ENCODE measurements at regions not wholly inside any gene's neighbourhood (a gene's known extent, or its start where the extent isn't known, plus 50 kb on each side); places are given as distances from the start of the nearest gene placed in this dataset.
A peak's percentile ranks its signal among the peaks of the same experiment; 100 is the strongest.

DNA sequence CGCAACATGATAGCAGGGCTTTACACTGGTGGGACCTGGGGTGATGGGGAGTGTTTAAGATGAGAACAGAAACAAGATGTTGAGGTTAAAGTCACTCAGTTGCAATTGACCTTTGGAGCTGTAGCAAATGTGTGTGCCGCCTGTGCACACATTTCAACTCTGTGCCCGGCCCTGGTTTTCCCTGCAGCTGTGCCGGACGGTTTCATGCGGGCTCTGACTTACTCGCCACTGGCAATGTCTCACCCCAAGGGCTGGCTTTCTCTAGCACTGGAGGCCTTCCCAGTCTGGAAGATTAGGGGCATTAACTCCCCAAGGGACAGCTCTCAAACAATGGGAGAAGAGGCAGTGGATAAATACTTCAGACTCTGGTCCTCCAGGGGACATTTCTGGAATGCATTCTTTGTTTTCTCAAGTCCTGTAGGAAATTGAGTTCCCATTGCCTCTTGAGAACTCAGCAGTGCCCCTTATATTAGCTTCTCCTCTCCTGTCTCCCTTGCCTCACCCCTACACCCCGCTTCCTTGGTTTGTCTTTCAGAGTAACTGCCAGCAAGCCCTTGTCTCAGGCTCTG lies 152.5 kb downstream of the EDEM1 start:
- 8% methylated on average over 7 of the region's 8 CpGs for WGBS (ENCODE audit: low lambda C conversion rate)
- Histone ChIP-seq H4K20me1 (ENCODE audit: insufficient read depth, low read length) (no peaks in the 10 kb centered on the region), H3K79me2 (ENCODE audit: insufficient read depth, low read length) (no peaks in the 10 kb centered on the region), H3K9ac (ENCODE audit: insufficient read depth, low read depth, low read length) (no peak overlapping the region), H3K4me3 (replicated peaks in 1 of 3; ENCODE audit: insufficient read depth in 1 of 3, low read depth in 2 of 3, low read length in 3 of 3) (no peak overlapping the region), H3K27me3 (ENCODE audit: control insufficient read depth in 1 of 2, insufficient read depth in 2 of 2, low read length in 2 of 2) (peaks cover 0 to 8% of the 10 kb centered on the region in 2 experiments; a peak in 2 of 5 replicates), H3K36me3 (replicated peaks in 1 of 2; ENCODE audit: control insufficient read depth in 1 of 2, insufficient read depth in 2 of 2, low read length in 2 of 2) (no peaks in the 10 kb centered on the region), H3K4me2 (ENCODE audit: low read depth, low read length) (no peak overlapping the region; the same call in 1 of the 2 replicates), H2AFZ (ENCODE audit: low read length) (no peak overlapping the region), H3K4me1 (ENCODE audit: insufficient read depth, low read length) (peaks cover 21% of the 10 kb centered on the region), H3K27ac (ENCODE audit: extremely low read length, insufficient read depth, low read length) (no peak overlapping the region), H3K9me3 (ENCODE audit: low read length) (no peaks in the 10 kb centered on the region)
- BruUV-seq (replicated peaks): no TSS peak
- FAIRE-seq: no peak
- no peak for DNase-seq (ENCODE audit: low spot score)
- TF ChIP-seq FOXM1 (CRISPR knock-in tag; IDR thresholded peaks at IDR 0.05): no peak
- no peak for TF ChIP-seq XBP1 (CRISPR knock-in tag; IDR thresholded peaks at IDR 0.05)
- TF ChIP-seq, protein P1, sequence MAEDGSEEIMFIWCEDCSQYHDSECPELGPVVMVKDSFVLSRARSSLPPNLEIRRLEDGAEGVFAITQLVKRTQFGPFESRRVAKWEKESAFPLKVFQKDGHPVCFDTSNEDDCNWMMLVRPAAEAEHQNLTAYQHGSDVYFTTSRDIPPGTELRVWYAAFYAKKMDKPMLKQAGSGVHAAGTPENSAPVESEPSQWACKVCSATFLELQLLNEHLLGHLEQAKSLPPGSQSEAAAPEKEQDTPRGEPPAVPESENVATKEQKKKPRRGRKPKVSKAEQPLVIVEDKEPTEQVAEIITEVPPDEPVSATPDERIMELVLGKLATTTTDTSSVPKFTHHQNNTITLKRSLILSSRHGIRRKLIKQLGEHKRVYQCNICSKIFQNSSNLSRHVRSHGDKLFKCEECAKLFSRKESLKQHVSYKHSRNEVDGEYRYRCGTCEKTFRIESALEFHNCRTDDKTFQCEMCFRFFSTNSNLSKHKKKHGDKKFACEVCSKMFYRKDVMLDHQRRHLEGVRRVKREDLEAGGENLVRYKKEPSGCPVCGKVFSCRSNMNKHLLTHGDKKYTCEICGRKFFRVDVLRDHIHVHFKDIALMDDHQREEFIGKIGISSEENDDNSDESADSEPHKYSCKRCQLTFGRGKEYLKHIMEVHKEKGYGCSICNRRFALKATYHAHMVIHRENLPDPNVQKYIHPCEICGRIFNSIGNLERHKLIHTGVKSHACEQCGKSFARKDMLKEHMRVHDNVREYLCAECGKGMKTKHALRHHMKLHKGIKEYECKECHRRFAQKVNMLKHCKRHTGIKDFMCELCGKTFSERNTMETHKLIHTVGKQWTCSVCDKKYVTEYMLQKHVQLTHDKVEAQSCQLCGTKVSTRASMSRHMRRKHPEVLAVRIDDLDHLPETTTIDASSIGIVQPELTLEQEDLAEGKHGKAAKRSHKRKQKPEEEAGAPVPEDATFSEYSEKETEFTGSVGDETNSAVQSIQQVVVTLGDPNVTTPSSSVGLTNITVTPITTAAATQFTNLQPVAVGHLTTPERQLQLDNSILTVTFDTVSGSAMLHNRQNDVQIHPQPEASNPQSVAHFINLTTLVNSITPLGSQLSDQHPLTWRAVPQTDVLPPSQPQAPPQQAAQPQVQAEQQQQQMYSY (CRISPR knock-in tag; IDR thresholded peaks at IDR 0.05): 0 out of 2 replicates have a peak, but pooled peaks have one; percentile 21
- TF ChIP-seq RXRB (CRISPR knock-in tag; IDR thresholded peaks at IDR 0.05; ENCODE audit: borderline replicate concordance): no peak
- ChIA-PET CTCF (ENCODE audit: low intra/inter-chr PET ratio, low total read pairs) (no interaction called here), POLR2A (no interaction called here)
- ATAC-seq: peak; percentile 85
- in situ Hi-C loops (cut with HindIII; ENCODE audit: extremely low pct_ligation_motif_present, low pct_unique_long_range_greater_than_20kb): no loop called here
- intact Hi-C loops (cut with micrococcal nuclease; ENCODE audit: unreplicated experiment): no loop called here

DNA sequence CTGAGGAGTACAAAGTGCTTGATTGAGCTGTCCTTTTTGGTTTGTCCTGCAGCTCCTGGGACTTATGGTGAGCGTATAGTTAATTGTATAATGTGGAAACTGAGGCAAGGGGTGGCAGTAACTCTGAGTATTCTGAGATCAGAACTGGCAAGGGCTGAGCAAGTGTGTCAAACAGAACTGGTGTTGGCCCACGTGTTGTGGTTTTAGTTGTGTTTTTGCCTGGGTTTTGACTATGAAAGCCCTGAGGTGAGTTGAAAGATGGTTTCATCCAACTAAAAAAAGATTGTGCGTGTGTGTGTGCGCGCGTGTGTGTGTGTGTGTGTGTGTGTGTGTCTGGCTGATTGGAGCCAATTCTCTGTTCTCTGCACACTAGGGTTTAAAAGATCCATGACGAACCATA lies 154.1 kb downstream of the EDEM1 start:
- Histone ChIP-seq H3K79me2 (ENCODE audit: insufficient read depth, low read length) (no peaks in the 10 kb centered on the region), H3K4me2 (ENCODE audit: low read depth, low read length) (no peak overlapping the region), H3K27ac (ENCODE audit: extremely low read length, insufficient read depth, low read length) (no peak overlapping the region), H3K27me3 (ENCODE audit: control insufficient read depth in 1 of 2, insufficient read depth in 2 of 2, low read length in 2 of 2) (peaks cover 0 to 8% of the 10 kb centered on the region in 2 experiments; a peak in 2 of 5 replicates), H3K9ac (ENCODE audit: insufficient read depth, low read depth, low read length) (no peak overlapping the region), H3K4me3 (replicated peaks in 1 of 3; ENCODE audit: insufficient read depth in 1 of 3, low read depth in 2 of 3, low read length in 3 of 3) (no peak overlapping the region), H2AFZ (ENCODE audit: low read length) (no peak overlapping the region), H3K36me3 (replicated peaks in 1 of 2; ENCODE audit: control insufficient read depth in 1 of 2, insufficient read depth in 2 of 2, low read length in 2 of 2) (no peaks in the 10 kb centered on the region), H3K4me1 (ENCODE audit: insufficient read depth, low read length) (peaks cover 21% of the 10 kb centered on the region), H3K9me3 (ENCODE audit: low read length) (no peaks in the 10 kb centered on the region), H4K20me1 (ENCODE audit: insufficient read depth, low read length) (no peaks in the 10 kb centered on the region)
- in situ Hi-C loops (cut with HindIII; ENCODE audit: extremely low pct_ligation_motif_present, low pct_unique_long_range_greater_than_20kb) (no loop called here), intact Hi-C loops (cut with micrococcal nuclease; ENCODE audit: unreplicated experiment) (no loop called here)
- ChIA-PET CTCF (ENCODE audit: low intra/inter-chr PET ratio, low total read pairs) (no interaction called here), POLR2A (no interaction called here)
- ATAC-seq: no peak
- TF ChIP-seq KDM1A (CRISPR knock-in tag; IDR thresholded peaks at IDR 0.05): no peak
- no peak for TF ChIP-seq NFE2L1 (CRISPR knock-in tag; IDR thresholded peaks at IDR 0.05; ENCODE audit: borderline replicate concordance)
- no peak for TF ChIP-seq AHR (CRISPR knock-in tag; IDR thresholded peaks at IDR 0.05)
- TF ChIP-seq ZNF121 (CRISPR knock-in tag; IDR thresholded peaks at IDR 0.05): no peak
- TF ChIP-seq MED8 (CRISPR knock-in tag; IDR thresholded peaks at IDR 0.05; ENCODE audit: insufficient replicate concordance): no peak
- TF ChIP-seq, protein P2, sequence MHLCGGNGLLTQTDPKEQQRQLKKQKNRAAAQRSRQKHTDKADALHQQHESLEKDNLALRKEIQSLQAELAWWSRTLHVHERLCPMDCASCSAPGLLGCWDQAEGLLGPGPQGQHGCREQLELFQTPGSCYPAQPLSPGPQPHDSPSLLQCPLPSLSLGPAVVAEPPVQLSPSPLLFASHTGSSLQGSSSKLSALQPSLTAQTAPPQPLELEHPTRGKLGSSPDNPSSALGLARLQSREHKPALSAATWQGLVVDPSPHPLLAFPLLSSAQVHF (CRISPR knock-in tag; IDR thresholded peaks at IDR 0.05): no peak
- TF ChIP-seq TMF1 (CRISPR knock-in tag; IDR thresholded peaks at IDR 0.05; ENCODE audit: low read depth): no peak
- WGBS (ENCODE audit: low lambda C conversion rate): 26% methylated on average over 7 of the region's 7 CpGs
- no peak for FAIRE-seq
- no TSS peak for BruUV-seq (replicated peaks)
- DNase-seq (ENCODE audit: low spot score): no peak
